ENCODE measurements at regions not wholly inside any gene's neighbourhood (a gene's known extent, or its start where the extent isn't known, plus 50 kb on each side); places are given as distances from the start of the nearest gene placed in this dataset.
"Not testable (repeated sequence)": the region's sequence is repeated elsewhere in the genome, so short reads cannot be mapped to it uniquely, and the experiment has no call there.

GRCh38 chr5:82586181-82586580 is 308.0 kb upstream of the RPS23 start:
- peaks cover 23% of the 10 kb centered on the region for H3K4me1 ChIP-seq (ENCODE audit: insufficient read depth, low read length)
- H3K9me3 ChIP-seq (ENCODE audit: insufficient read depth, low read length, severe bottlenecking), result peaks cover 2% of the 10 kb centered on the region
- H3K27ac ChIP-seq (ENCODE audit: low read length), result peak overlapping the region; percentile 82
- peak overlapping the region; percentile 31 for H3K9ac ChIP-seq (ENCODE audit: low read depth, low read length)
- TF ChIP-seq EZH2 (IDR thresholded peaks at IDR 0.05; ENCODE audit: borderline replicate concordance, low read depth, low read length, severe bottlenecking) (no peak), CTCF (IDR thresholded peaks at IDR 0.05; ENCODE audit: borderline replicate concordance, extremely low read depth, low read length, poor library complexity, severe bottlenecking) (no peak)
- H4K20me1 ChIP-seq (ENCODE audit: insufficient read depth, low read length), result no peaks in the 10 kb centered on the region
- H3K36me3 ChIP-seq (ENCODE audit: insufficient read depth, low read length), result no peaks in the 10 kb centered on the region
- H3K79me2 ChIP-seq (ENCODE audit: insufficient read depth, low read length), result no peaks in the 10 kb centered on the region
- H2AFZ ChIP-seq (ENCODE audit: low read depth, low read length), result peak overlapping the region; percentile 63
- H3K4me2 ChIP-seq (ENCODE audit: insufficient read depth, low read length), result peak overlapping the region; percentile 45; the same call in 1 of the 2 replicates
- DNase-seq (peak; percentile 67), ATAC-seq (ENCODE audit: insufficient read depth, low read depth) (peak; percentile 97)
- H3K4me3 ChIP-seq (ENCODE audit: low read depth in 1 of 2, low read length in 2 of 2), result 0 out of 4 replicates have a peak overlapping the region, but pooled peaks of 1 of the 2 experiments have one; percentile 3
- no peaks in the 10 kb centered on the region for H3K27me3 ChIP-seq (ENCODE audit: insufficient read depth, low read length, poor library complexity)

GRCh38 chr5:82584631-82585030 is 306.5 kb upstream of the RPS23 start:
- DNase-seq, result no peak
- TF ChIP-seq CTCF (IDR thresholded peaks at IDR 0.05; ENCODE audit: borderline replicate concordance, extremely low read depth, low read length, poor library complexity, severe bottlenecking), result no peak
- TF ChIP-seq EZH2 (IDR thresholded peaks at IDR 0.05; ENCODE audit: borderline replicate concordance, low read depth, low read length, severe bottlenecking), result no peak
- Histone ChIP-seq H3K9me3 (ENCODE audit: insufficient read depth, low read length, severe bottlenecking) (peaks cover 2% of the 10 kb centered on the region), H3K27ac (ENCODE audit: low read length) (no peak overlapping the region), H3K4me2 (ENCODE audit: insufficient read depth, low read length) (no peak overlapping the region), H3K36me3 (ENCODE audit: insufficient read depth, low read length) (no peaks in the 10 kb centered on the region), H3K9ac (ENCODE audit: low read depth, low read length) (no peak overlapping the region), H3K79me2 (ENCODE audit: insufficient read depth, low read length) (no peaks in the 10 kb centered on the region), H3K4me1 (ENCODE audit: insufficient read depth, low read length) (peaks cover 21% of the 10 kb centered on the region), H4K20me1 (ENCODE audit: insufficient read depth, low read length) (no peaks in the 10 kb centered on the region), H2AFZ (ENCODE audit: low read depth, low read length) (no peak overlapping the region), H3K4me3 (ENCODE audit: low read depth in 1 of 2, low read length in 2 of 2) (no peak overlapping the region), H3K27me3 (ENCODE audit: insufficient read depth, low read length, poor library complexity) (no peaks in the 10 kb centered on the region)
- ATAC-seq (ENCODE audit: insufficient read depth, low read depth), result no peak

GRCh38 chr5:82583331-82583730 is 305.2 kb upstream of the RPS23 start:
- DNase-seq, result not testable (repeated sequence)

GRCh38 chr5:82564963-82565362 is 286.8 kb upstream of the RPS23 start:
- no peak overlapping the region for H2AFZ ChIP-seq (ENCODE audit: low read depth, low read length)
- H3K4me2 ChIP-seq (ENCODE audit: insufficient read depth, low read length), result no peak overlapping the region
- no peak overlapping the region for H3K27ac ChIP-seq (ENCODE audit: low read length)
- H3K4me1 ChIP-seq (ENCODE audit: insufficient read depth, low read length), result no peaks in the 10 kb centered on the region
- no peak overlapping the region for H3K4me3 ChIP-seq (ENCODE audit: low read depth in 1 of 2, low read length in 2 of 2)
- no peak overlapping the region for H3K9ac ChIP-seq (ENCODE audit: low read depth, low read length)
- H3K79me2 ChIP-seq (ENCODE audit: insufficient read depth, low read length), result no peaks in the 10 kb centered on the region
- H3K9me3 ChIP-seq (ENCODE audit: insufficient read depth, low read length, severe bottlenecking), result no peaks in the 10 kb centered on the region
- ATAC-seq (ENCODE audit: insufficient read depth, low read depth), result no peak
- no peaks in the 10 kb centered on the region for H4K20me1 ChIP-seq (ENCODE audit: insufficient read depth, low read length)
- no peaks in the 10 kb centered on the region for H3K27me3 ChIP-seq (ENCODE audit: insufficient read depth, low read length, poor library complexity)
- H3K36me3 ChIP-seq (ENCODE audit: insufficient read depth, low read length), result no peaks in the 10 kb centered on the region
- TF ChIP-seq CTCF (IDR thresholded peaks at IDR 0.05; ENCODE audit: borderline replicate concordance, extremely low read depth, low read length, poor library complexity, severe bottlenecking) (no peak), EZH2 (IDR thresholded peaks at IDR 0.05; ENCODE audit: borderline replicate concordance, low read depth, low read length, severe bottlenecking) (no peak)
- DNase-seq, result no peak

More at GRCh38 chr5:82583331-82583730, 305.2 kb upstream of the RPS23 start:
- H3K27me3 ChIP-seq (ENCODE audit: insufficient read depth, low read length, poor library complexity); H4K20me1 ChIP-seq (ENCODE audit: insufficient read depth, low read length); H3K36me3 ChIP-seq (ENCODE audit: insufficient read depth, low read length); H3K4me3 ChIP-seq (ENCODE audit: low read depth in 1 of 2, low read length in 2 of 2); H2AFZ ChIP-seq (ENCODE audit: low read depth, low read length); H3K9me3 ChIP-seq (ENCODE audit: insufficient read depth, low read length, severe bottlenecking); H3K27ac ChIP-seq (ENCODE audit: low read length); H3K9ac ChIP-seq (ENCODE audit: low read depth, low read length); ATAC-seq (ENCODE audit: insufficient read depth, low read depth); H3K4me2 ChIP-seq (ENCODE audit: insufficient read depth, low read length); H3K79me2 ChIP-seq (ENCODE audit: insufficient read depth, low read length): not testable (repeated sequence)
- H3K4me1 ChIP-seq (ENCODE audit: insufficient read depth, low read length), result peaks cover 21% of the 10 kb centered on the region

Measured in DND-41 (cell line).